Omental fat pad (tissue), 3 donors: ENCODE measurements at regions not wholly inside any gene's neighbourhood (a gene's known extent, or its start where the extent isn't known, plus 50 kb on each side); places are given as distances from the start of the nearest gene placed in this dataset.

ENCODE experiments used
- ATAC-seq: fragments of 150-250 bp; one replicate; pipeline ENCODE4 v1.9.1; 2016; ENCODE audit warnings: mild to moderate bottlenecking, moderate library complexity; ENCODE audit not compliant: low FRiP score
- DNase-seq: peaks from one replicate; pipeline ENCODE4 v3.0.0-alpha.2; 2019; ENCODE audit warnings: low spot score
- TF ChIP-seq, protein P1 (sequence below), 3 donors: fragments of 450-650 bp; IDR thresholded peaks; one replicate each; pipeline ENCODE4 v1.5.1; 2016 to 2017; ENCODE audit warnings: antibody characterized with exemption in 3 of 3, mild to moderate bottlenecking in 3 of 3, moderate library complexity in 2 of 3

DNA sequence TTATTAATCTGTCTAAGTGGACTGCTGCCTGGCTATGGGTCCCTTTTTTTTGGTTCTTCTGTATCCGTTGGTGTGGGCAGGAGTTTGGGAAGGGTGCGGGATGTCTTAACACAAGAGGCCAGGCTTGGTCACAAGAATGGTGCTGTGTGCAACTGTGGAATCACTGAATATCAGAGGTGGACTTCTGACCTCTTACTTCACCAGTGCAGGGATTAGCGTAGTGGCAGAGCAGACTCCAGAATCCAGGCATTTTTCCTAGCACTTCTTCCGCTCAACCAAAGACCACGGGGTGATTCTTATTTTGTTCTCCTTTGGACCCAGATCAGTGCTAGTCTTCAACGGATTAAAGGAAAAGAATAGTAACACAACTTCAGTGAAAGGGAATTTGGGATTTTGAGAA is 254.3 kb upstream of the TNP1 start:
- DNase-seq, result no peak
- no peak for ATAC-seq
- TF ChIP-seq, protein P1, sequence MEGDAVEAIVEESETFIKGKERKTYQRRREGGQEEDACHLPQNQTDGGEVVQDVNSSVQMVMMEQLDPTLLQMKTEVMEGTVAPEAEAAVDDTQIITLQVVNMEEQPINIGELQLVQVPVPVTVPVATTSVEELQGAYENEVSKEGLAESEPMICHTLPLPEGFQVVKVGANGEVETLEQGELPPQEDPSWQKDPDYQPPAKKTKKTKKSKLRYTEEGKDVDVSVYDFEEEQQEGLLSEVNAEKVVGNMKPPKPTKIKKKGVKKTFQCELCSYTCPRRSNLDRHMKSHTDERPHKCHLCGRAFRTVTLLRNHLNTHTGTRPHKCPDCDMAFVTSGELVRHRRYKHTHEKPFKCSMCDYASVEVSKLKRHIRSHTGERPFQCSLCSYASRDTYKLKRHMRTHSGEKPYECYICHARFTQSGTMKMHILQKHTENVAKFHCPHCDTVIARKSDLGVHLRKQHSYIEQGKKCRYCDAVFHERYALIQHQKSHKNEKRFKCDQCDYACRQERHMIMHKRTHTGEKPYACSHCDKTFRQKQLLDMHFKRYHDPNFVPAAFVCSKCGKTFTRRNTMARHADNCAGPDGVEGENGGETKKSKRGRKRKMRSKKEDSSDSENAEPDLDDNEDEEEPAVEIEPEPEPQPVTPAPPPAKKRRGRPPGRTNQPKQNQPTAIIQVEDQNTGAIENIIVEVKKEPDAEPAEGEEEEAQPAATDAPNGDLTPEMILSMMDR (IDR thresholded peaks at IDR 0.05), result no peak

DNA sequence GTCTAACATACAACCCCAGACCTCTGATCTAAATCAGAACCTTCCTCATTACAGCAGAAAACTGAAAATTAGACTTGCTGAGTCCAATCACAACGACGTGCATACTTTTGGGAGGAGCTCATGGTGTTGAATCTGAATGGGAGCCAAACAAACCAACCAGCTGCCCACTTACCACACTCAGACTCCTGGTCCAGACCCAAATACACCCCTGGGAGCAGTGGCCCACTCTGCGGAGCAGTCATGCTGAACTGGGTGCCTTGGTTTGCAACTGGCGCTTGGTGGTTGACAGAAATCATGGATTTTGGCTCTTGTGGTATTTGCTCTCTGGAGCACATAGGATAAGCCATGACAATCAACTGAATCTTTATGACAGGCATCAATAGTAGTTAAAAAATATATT is 253.6 kb upstream of the TNP1 start:
- TF ChIP-seq, protein P1 (IDR thresholded peaks at IDR 0.05), result no peak
- no peak for ATAC-seq
- DNase-seq, result no peak

GRCh38 chr2:217110550-217110949 is 250.7 kb upstream of the TNP1 start:
- ATAC-seq, result no peak
- TF ChIP-seq, protein P1 (IDR thresholded peaks at IDR 0.05), result no peak
- no peak for DNase-seq

DNA sequence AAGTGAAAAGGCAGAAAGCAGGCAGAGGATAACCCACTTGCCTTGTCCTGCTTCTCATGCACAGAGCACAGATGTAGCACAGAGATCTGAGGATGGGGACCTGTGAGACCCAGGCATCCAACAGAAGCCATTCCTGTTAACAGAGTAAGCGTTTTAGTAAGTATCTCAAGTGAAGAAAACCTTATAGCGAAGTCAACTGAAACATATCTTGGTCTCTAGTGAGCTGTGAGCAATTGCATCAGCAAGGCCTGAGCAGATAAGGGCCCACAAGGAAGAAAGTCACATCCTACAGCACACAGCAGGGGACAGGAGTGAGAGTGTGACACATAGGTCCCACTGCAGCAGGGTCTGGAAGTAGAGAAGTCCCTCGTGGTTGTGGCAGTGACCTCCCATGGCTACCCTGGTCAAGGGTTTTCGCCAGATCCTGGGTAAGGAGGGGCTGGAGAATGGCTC is 248.7 kb upstream of the TNP1 start:
- TF ChIP-seq, protein P1 (IDR thresholded peaks at IDR 0.05), result no peak
- ATAC-seq (no peak), DNase-seq (no peak)

DNA sequence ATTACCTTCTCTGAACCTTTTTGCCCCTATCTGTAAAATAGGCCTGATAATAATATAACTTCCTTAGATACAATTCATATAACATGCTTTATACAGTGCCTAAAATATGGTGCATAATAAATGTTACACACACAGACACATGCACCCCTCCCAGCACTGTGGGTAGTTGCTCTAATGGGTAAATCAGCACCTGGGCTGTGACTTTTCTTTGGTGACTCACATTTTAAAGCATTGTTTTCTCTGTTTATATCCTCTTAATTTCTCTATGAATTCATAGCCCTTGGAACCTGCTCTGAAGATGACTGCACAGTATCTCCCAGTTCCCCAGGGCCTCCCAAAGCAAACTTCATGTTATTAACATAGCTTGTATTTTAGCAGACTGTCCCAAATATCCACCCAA is 248.2 kb upstream of the TNP1 start:
- TF ChIP-seq, protein P1 (IDR thresholded peaks at IDR 0.05), result no peak
- ATAC-seq, result no peak
- no peak for DNase-seq

DNA sequence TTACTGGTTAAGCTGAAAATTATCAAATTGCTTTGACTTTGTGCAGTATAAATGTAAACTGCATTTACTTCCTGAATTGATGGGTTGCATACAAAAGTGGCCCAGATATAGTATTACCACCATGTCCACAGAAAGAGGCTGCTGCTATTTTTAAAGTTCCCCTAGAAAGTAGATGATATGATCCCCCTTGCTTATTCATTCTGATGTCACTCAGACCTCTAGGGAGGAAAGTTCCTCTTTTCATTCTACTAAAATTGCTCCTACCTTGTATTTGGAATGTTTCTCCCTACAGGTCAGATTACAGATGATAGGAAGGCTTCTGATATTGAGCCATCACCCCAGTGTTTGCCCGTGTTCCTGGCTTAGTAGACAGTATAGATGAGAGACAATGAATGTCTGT is 247.6 kb upstream of the TNP1 start:
- DNase-seq (no peak), ATAC-seq (no peak)
- TF ChIP-seq, protein P1 (IDR thresholded peaks at IDR 0.05), result no peak

GRCh38 chr2:217106650-217107014 is 246.8 kb upstream of the TNP1 start:
- TF ChIP-seq, protein P1 (IDR thresholded peaks at IDR 0.05), result no peak
- ATAC-seq (no peak), DNase-seq (no peak)
